MM.1S (cell line): ENCODE measurements at regions not wholly inside any gene's neighbourhood (a gene's known extent, or its start where the extent isn't known, plus 50 kb on each side); places are given as distances from the start of the nearest gene placed in this dataset.

ENCODE experiments used
- EZH2 ChIP-seq: fragments of 300-600 bp; sonication (generic); optimal IDR thresholded peaks from 2 replicates; pipeline ENCODE3; 2017; ENCODE audit warnings: low read depth, mild to moderate bottlenecking, antibody characterized with exemption, low read length, mixed read lengths
- TF ChIP-seq, protein P1 (sequence below): fragments of 300-600 bp; sonication (generic); IDR thresholded peaks from 2 replicates; pipeline ENCODE4 v1.5.1; 2016; ENCODE audit warnings: antibody characterized with exemption, low read length, mixed read lengths

DNA sequence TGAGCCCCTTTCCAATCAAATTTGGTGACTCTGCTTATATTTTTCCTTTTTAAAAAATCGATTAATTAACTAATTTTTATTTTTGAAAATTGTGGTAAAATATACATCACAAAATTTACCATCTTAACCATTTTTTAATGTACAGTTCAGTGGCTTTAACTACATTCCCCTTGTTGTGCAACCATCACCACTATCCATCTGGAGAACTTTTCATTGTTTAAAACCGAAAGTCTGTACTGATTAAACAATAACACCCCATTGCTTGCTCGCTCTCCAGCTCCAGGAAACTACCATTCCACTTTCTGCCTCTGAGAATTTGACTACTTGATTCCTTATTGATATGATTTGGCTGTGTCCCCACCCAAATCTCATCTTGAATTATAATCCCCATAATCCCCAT, 283.4 kb downstream of the C12orf75 start:
- TF ChIP-seq, protein P1, sequence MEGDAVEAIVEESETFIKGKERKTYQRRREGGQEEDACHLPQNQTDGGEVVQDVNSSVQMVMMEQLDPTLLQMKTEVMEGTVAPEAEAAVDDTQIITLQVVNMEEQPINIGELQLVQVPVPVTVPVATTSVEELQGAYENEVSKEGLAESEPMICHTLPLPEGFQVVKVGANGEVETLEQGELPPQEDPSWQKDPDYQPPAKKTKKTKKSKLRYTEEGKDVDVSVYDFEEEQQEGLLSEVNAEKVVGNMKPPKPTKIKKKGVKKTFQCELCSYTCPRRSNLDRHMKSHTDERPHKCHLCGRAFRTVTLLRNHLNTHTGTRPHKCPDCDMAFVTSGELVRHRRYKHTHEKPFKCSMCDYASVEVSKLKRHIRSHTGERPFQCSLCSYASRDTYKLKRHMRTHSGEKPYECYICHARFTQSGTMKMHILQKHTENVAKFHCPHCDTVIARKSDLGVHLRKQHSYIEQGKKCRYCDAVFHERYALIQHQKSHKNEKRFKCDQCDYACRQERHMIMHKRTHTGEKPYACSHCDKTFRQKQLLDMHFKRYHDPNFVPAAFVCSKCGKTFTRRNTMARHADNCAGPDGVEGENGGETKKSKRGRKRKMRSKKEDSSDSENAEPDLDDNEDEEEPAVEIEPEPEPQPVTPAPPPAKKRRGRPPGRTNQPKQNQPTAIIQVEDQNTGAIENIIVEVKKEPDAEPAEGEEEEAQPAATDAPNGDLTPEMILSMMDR: no peak
- TF ChIP-seq EZH2: no peak
